Brain microvascular endothelial cell (primary cell): ENCODE measurements at regions not wholly inside any gene's neighbourhood (a gene's known extent, or its start where the extent isn't known, plus 50 kb on each side); places are given as distances from the start of the nearest gene placed in this dataset.

Experiments used
- DNase-seq: peaks from one replicate; pipeline ENCODE4 v3.0.0-alpha.2; 2020
- H3K27ac ChIP-seq: fragments of 250-450 bp; sonication (Bioruptor Pico); 2 replicates; pipeline ENCODE4 v1.5.1; 2020; ENCODE audit warnings: mild to moderate bottlenecking, moderate library complexity
- H3K27me3 ChIP-seq: fragments of 250-450 bp; sonication (Bioruptor Pico); replicated peaks from 2 replicates; pipeline ENCODE4 v1.5.1; 2020; ENCODE audit warnings: mild to moderate bottlenecking
- H3K36me3 ChIP-seq: fragments of 250-450 bp; sonication (Bioruptor Pico); replicated peaks from 2 replicates; pipeline ENCODE4 v1.5.1; 2020; ENCODE audit warnings: mild to moderate bottlenecking
- H3K4me3 ChIP-seq: 2 replicates; pipeline ENCODE4 v1.5.1; 2011; ENCODE audit warnings: low read depth, mild to moderate bottlenecking, control low read depth, low read length, moderate library complexity
- CTCF ChIP-seq: IDR thresholded peaks from 2 replicates; pipeline ENCODE4 v1.5.1; 2011; ENCODE audit warnings: low read depth, mild to moderate bottlenecking, moderate library complexity, low read length, control low read depth, inconsistent platforms; ENCODE audit errors: missing control alignments
- in situ Hi-C: cut with HindIII; loops from 2 replicates; pipeline ENCODE4 v1.10.0; 2017; ENCODE audit warnings: low sequenced_read_pairs, low pct_ligation_motif_present

GRCh38 chr10:8498290-8498689, 443.8 kb downstream of the GATA3 start:
- no peak for TF ChIP-seq CTCF
- H3K27ac ChIP-seq: no peak overlapping the region
- no peaks in the 10 kb centered on the region for H3K27me3 ChIP-seq
- no peak overlapping the region for H3K4me3 ChIP-seq
- no peaks in the 10 kb centered on the region for H3K36me3 ChIP-seq
- no peak for DNase-seq
- in situ Hi-C loops: no loop called here

- no peak overlapping the region for H3K27ac ChIP-seq
- TF ChIP-seq CTCF: no peak
- in situ Hi-C loops: no loop called here
- DNase-seq: no peak
- H3K36me3 ChIP-seq: no peaks in the 10 kb centered on the region
- H3K4me3 ChIP-seq: no peak overlapping the region
- no peaks in the 10 kb centered on the region for H3K27me3 ChIP-seq
Measured at GRCh38 chr10:8498881-8499280, 444.4 kb downstream of the GATA3 start.

- no peak overlapping the region for H3K27ac ChIP-seq
Measured at GRCh38 chr10:8499312-8499711, 444.8 kb downstream of the GATA3 start.

GRCh38 chr10:8499752-8500390, 445.4 kb downstream of the GATA3 start:
- Histone ChIP-seq H3K36me3 (no peaks in the 10 kb centered on the region), H3K4me3 (no peak overlapping the region), H3K27ac (no peak overlapping the region), H3K27me3 (no peaks in the 10 kb centered on the region)
- no peak for DNase-seq
- TF ChIP-seq CTCF: no peak
- in situ Hi-C loops: no loop called here

More at GRCh38 chr10:8499312-8499711, 444.8 kb downstream of the GATA3 start:
- Histone ChIP-seq H3K27me3 (no peaks in the 10 kb centered on the region), H3K36me3 (no peaks in the 10 kb centered on the region), H3K4me3 (no peak overlapping the region)
- in situ Hi-C loops: no loop called here
- TF ChIP-seq CTCF: no peak
- DNase-seq: no peak

GRCh38 chr10:8502573-8502972, 448.1 kb downstream of the GATA3 start:
- Histone ChIP-seq H3K27ac (no peak overlapping the region), H3K4me3 (no peak overlapping the region), H3K27me3 (no peaks in the 10 kb centered on the region), H3K36me3 (no peaks in the 10 kb centered on the region)
- TF ChIP-seq CTCF: no peak
- in situ Hi-C loops: no loop called here
- DNase-seq: no peak

GRCh38 chr10:8504499-8504898, 450.0 kb downstream of the GATA3 start:
- DNase-seq: no peak
- Histone ChIP-seq H3K27me3 (no peaks in the 10 kb centered on the region), H3K27ac (no peak overlapping the region), H3K36me3 (no peaks in the 10 kb centered on the region), H3K4me3 (no peak overlapping the region)
- TF ChIP-seq CTCF: no peak
- in situ Hi-C loops: no loop called here
